HG02970 (cell line): ENCODE measurements at regions not wholly inside any gene's neighbourhood (a gene's known extent, or its start where the extent isn't known, plus 50 kb on each side); places are given as distances from the start of the nearest gene placed in this dataset.
"Not testable (repeated sequence)": the region's sequence is repeated elsewhere in the genome, so short reads cannot be mapped to it uniquely, and the experiment has no call there.

Source experiments
- ATAC-seq: cut with Tn5 transposase; IDR thresholded peaks from one replicate; pipeline ENCODE4 v1.9.1; 2021; ENCODE audit warnings: mild to moderate bottlenecking, moderate library complexity, moderate number of reproducible peaks; ENCODE audit not compliant: unreplicated experiment, low FRiP score

- ATAC-seq, result no peak
Measured at GRCh38 chr17:71511266-71511995, 609.4 kb upstream of the SOX9 start.

GRCh38 chr17:71513725-71514124, 607.1 kb upstream of the SOX9 start:
- not testable (repeated sequence) for ATAC-seq

- no peak for ATAC-seq
Measured at GRCh38 chr17:71516149-71516548, 604.7 kb upstream of the SOX9 start.

GRCh38 chr17:71519285-71519684, 601.5 kb upstream of the SOX9 start:
- ATAC-seq, result no peak

- ATAC-seq, result no peak
Measured at GRCh38 chr17:71521724-71522123, 599.1 kb upstream of the SOX9 start.

GRCh38 chr17:71522383-71522782, 598.4 kb upstream of the SOX9 start:
- ATAC-seq, result no peak

GRCh38 chr17:71527311-71527710, 593.5 kb upstream of the SOX9 start:
- no peak for ATAC-seq

GRCh38 chr17:71528210-71528609, 592.6 kb upstream of the SOX9 start:
- ATAC-seq, result no peak

GRCh38 chr17:71530248-71530647, 590.6 kb upstream of the SOX9 start:
- no peak for ATAC-seq

- ATAC-seq, result no peak
Measured at GRCh38 chr17:71535321-71535720, 585.5 kb upstream of the SOX9 start.

GRCh38 chr17:71546419-71546818, 574.4 kb upstream of the SOX9 start:
- no peak for ATAC-seq

- no peak for ATAC-seq
Measured at GRCh38 chr17:71547904-71548303, 572.9 kb upstream of the SOX9 start.

GRCh38 chr17:71548540-71549190, 572.2 kb upstream of the SOX9 start:
- no peak for ATAC-seq

GRCh38 chr17:71550675-71551074, 570.1 kb upstream of the SOX9 start:
- no peak for ATAC-seq

GRCh38 chr17:71553381-71553780, 567.4 kb upstream of the SOX9 start:
- ATAC-seq, result no peak

- ATAC-seq, result no peak
Measured at GRCh38 chr17:71558901-71559300, 561.9 kb upstream of the SOX9 start.

- no peak for ATAC-seq
Measured at GRCh38 chr17:71572343-71572742, 548.5 kb upstream of the SOX9 start.

- no peak for ATAC-seq
Measured at GRCh38 chr17:71578446-71578845, 542.4 kb upstream of the SOX9 start.

GRCh38 chr17:71580220-71580619, 540.6 kb upstream of the SOX9 start:
- no peak for ATAC-seq

GRCh38 chr17:71585540-71585939, 535.3 kb upstream of the SOX9 start:
- no peak for ATAC-seq

GRCh38 chr17:71592431-71592830, 528.4 kb upstream of the SOX9 start:
- no peak for ATAC-seq

- ATAC-seq, result no peak
Measured at GRCh38 chr17:71593078-71593477, 527.7 kb upstream of the SOX9 start.
